EH (cell line): ENCODE measurements at regions not wholly inside any gene's neighbourhood (a gene's known extent, or its start where the extent isn't known, plus 50 kb on each side); places are given as distances from the start of the nearest gene placed in this dataset.

Experiments
- DNase-seq: peaks from one replicate; pipeline ENCODE4 v3.0.0-alpha.2; 2015; ENCODE audit warnings: low read depth

GRCh38 chr3:193780810-193781478 lies 187.9 kb downstream of the OPA1 start:
- DNase-seq = peak; percentile 80

- DNase-seq = peak; percentile 2
Measured at GRCh38 chr3:193782276-193782647, 189.3 kb downstream of the OPA1 start.

GRCh38 chr3:193782747-193783146 lies 189.7 kb downstream of the OPA1 start:
- DNase-seq = no peak

DNA sequence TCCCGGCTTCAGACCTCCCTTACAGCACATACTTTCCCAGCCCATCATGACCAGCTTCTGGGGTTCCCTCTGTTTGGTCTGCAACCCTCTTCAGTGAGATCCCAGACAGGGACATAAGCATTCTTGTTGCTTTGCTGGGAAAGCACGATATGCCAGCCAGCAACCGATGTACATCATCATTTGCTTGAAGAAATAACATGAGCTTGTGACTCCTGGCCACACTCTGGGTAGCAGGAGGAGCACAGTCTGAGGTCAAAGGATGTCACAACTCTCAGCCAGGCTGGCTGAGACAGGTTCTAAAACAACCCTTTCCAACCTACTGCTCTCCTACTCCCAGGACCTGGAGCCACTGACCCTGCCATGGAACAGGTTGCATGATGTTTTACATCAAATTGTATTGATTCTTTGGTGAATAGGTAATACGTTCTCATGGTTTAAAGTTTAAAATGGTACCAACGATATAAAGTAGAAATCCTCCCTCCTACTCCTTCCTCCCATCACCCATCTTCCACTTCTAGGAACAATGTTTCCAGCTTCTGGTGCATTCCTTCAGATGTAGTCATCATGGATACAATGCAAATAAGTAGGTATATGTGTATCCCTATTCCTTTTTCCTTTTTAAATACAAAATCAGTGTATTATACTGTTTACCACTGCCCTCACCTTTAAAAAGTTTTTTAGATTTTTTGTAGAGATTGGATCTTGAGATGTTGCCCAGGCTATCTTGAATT lies 190.3 kb downstream of the OPA1 start:
- peak; percentile 17 for DNase-seq

GRCh38 chr3:193784822-193785221 lies 191.8 kb downstream of the OPA1 start:
- no peak for DNase-seq

DNA sequence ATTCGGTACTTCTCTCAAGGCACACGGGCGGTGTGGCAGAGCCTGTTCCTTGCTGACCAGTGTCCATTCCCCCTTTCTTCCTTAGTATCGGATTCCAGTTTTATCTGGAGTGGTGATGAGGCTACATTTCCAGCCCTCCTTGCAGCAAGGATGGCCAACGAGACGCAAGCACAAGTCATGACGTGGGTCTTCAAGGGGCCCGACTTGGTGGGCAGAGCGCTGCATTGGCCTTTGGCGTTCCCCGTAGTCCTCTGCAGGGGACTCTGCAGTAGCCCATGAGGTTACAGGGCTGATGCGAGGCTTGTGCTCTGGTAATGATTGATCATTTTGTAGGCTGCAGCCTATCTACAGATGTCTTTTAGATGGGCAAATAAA lies 194.5 kb downstream of the OPA1 start:
- DNase-seq = no peak

- DNase-seq = peak; percentile 60
Measured at GRCh38 chr3:193788189-193788991, 195.4 kb downstream of the OPA1 start.

- DNase-seq = no peak
Measured at GRCh38 chr3:193789455-193789854, 196.4 kb downstream of the OPA1 start.

DNA sequence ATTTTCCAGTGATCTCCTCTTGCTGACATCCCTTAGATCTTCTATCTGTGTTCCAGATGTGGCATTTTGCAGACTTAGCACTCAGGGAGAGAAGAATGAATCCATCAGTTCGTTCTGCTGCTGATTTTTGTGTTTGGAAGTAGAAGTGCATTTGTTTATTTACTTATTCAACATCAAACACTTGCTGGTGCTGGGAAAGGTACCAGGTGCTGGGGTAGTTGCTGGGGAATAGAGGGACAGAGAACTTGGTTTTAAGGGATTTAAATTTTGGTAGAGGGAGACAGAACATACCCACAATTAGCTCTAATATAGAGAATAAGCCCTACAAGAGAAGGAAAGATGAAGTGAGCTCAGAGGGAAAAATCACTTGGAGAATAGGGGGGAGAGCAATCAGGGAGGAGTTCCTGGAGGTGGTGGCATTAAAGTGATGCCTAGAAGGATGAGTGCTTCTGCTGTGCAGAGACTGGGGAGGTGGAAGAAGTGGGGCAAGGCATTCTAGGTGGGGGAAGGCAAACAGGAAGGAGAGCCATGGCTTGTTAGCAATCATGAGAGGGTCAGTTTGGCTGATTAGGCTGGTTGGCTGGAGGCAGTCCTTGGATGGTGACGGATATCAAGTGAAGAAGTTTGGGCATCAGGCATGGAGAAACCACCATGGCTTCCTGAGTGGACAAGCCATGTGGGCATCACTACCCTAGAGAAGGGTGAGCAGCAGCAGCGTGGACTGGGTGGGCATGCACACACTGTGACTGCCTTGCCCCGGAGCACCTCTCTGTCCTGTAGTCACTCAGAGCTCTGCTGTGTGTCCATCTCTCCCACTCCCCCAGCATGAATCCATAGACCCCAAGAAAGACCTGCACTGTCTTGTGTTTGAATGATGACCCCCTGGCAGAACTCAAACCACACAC lies 197.3 kb downstream of the OPA1 start:
- no peak for DNase-seq

DNA sequence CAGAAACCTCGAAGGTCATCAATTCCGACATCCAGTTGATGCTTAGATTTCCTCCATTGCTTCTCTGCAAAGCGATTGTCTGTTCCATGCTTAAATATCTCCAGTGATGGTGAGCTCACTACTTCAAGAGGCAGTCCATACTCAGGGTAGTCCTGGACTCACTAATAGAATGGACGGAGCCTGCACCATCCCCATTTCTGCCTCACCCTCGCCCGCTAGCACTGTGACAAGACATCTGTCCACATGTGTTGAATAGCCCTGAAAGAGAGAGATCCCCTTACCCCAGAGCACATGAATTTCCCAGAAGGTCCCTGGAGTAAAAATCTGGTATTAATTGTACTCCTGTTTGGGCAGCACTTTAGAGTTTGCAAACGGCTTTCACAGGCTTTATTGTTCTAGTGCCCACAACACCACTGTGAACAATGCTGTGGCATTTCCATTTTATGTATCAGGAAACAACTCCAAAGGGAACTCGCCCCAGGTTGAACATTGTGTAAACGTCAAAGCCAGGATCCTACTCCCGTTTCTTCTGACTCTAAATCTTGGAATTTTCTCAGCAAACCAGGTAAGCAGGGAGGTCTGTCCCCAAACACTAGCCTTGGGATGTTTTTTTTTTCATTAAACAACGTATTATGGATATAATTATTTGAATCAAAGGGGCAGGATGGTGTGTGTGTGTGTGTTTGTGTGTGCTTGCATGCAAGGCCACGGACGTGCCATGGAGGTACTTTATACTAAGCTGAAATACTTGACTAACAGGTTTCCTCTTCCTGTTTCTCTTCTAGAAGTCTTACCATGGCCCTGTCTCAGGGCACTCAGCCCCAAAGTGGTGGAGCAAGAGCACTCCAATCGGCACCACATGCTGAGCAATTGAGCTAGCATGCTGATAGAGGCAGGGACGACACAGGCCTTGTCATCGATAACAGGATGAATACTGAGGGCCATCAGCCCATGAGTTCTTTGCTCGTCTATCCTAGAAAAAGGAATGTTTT lies 198.3 kb downstream of the OPA1 start:
- DNase-seq = no peak

- DNase-seq = no peak
Measured at GRCh38 chr3:193793123-193793522, 200.1 kb downstream of the OPA1 start.

DNA sequence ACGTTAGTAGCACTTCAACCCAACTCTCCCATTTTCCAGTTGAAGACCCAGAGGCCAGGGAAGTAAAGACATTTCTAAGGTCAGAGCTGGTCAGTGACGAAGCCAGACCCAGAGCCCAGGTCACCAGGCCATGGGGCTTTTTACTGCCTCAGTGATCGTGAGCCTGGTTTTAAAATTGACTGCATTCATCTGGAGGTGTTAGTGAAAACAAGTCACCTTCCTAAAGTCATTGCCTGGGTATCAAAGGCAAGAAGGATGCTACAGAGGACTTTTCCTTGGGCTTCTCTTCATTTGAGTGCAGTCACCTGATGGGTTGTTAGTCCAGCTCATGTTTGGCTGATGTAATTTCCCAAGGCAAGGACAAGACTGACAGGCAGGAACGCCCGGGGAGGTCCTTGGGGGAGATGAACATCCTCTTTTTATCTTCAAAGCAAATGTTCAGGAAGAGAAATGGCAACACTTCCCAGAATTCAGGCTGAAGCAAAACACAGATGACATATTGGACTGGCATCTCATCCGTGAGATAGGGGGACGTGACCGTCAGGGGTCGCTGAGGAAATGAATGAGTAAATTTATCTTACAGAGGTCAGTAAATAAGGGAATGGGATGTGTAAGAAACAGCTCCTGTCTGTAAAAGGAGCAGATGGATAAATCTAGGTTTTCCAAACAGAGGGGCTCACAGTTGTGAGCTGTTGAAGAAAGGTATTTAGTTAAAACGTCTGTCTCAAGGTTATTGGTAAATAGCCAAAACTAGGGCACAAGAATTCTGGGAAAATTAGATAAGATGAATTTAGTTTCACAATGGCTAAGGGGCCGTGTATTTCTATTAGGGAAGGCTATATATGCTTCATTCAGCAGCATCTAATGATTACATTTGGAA lies 201.2 kb downstream of the OPA1 start:
- DNase-seq = no peak

DNA sequence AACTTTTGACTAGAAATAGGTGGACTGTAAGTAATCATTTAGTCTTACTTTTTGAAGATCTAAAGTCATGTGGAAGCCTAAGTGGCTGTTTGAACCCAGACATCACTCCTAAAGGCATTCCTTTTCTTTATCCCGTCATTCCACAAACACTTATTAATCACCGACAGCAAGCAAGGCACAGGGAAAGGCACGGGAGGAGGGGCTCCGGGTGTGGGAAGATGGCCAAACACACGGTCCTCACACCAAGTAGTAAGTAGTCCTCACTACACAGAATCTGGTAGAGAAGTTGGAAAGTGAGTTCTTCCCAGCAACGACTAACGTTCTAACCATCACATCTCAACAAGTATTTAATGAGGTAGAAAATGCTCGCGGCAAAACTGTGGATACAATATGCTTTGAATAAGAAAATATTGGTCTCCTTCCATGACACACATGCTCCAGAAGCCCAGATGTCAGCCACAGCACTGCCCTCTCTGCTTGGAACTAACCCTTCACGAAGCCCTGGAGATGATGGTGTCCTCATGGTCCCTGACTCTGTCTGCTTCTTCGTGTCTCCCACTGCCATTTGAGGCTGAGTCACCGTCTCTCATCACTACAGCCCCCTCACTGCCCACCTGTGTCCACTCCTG lies 202.2 kb downstream of the OPA1 start:
- DNase-seq = peak; percentile 30

- no peak for DNase-seq
Measured at GRCh38 chr3:193796089-193796488, 203.1 kb downstream of the OPA1 start.

- no peak for DNase-seq
Measured at GRCh38 chr3:193797566-193797965, 204.6 kb downstream of the OPA1 start.

- DNase-seq = no peak
Measured at GRCh38 chr3:193798051-193798450, 205.0 kb downstream of the OPA1 start.

DNA sequence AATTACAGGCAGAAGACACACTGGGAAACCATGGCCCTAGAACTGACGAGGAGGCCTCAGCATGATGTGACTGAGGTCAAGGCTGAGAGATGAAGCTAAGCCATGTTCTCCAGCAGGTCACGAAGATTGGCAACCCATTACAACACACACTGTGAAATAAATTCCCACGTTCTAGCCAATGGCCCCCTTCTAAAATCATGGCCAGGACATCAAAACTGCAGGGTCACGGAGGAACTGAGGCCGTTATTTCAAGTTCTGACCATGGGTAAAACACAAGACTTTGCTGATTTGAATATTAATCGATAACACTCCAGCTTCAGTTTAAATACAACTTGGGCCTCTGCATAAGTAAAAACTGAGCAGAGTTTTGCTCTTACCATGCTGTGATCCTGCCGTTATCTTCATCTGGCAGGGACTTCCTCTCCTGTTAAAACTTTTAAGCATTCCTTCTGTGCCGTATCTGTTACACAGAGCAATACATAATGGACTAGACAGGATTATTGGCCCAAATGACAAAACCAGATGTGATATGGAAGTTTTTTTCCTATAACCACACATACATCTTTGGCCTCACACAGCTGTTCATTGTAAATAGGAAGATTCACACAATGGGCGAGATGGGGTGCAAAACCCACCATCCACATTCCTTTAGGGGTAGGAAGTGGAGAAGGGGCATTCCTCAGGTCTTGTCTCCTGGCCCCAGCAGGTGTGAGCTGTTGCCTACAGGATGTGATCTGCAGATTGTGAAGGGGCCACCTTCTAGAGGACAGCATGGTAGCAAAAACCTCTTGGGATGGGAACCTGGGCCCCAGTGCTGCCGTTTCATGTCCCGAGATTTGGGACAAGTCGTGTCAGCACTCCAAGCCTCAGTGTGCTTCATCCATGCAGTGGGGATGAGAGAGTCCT lies 207.4 kb downstream of the OPA1 start:
- no peak for DNase-seq

- no peak for DNase-seq
Measured at GRCh38 chr3:193801097-193801496, 208.1 kb downstream of the OPA1 start.
